ENCODE measurements at regions not wholly inside any gene's neighbourhood (a gene's known extent, or its start where the extent isn't known, plus 50 kb on each side); places are given as distances from the start of the nearest gene placed in this dataset.

DNA sequence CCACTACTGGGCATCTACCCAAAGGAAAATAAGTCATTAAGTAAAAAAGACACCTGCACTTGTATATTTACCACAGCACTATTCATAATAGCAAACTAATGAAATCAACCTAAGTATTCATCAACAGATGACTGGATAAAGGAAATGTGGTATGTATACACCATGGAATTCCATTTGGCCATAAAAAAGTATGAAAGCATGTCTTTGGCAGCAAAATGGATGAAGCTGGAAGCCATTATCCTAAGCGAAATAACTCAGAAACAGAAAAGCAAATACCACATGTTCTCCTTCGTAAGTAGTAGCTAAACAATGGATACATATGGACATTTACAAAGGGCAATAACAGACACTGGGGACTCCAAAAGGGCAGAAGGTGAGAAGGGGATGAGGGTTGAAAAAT lies 485.7 kb upstream of the BRINP3 start:
- TF ChIP-seq ZFP3 (CRISPR knock-in tag; IDR thresholded peaks at IDR 0.05), result no peak
- TF ChIP-seq, protein P1, sequence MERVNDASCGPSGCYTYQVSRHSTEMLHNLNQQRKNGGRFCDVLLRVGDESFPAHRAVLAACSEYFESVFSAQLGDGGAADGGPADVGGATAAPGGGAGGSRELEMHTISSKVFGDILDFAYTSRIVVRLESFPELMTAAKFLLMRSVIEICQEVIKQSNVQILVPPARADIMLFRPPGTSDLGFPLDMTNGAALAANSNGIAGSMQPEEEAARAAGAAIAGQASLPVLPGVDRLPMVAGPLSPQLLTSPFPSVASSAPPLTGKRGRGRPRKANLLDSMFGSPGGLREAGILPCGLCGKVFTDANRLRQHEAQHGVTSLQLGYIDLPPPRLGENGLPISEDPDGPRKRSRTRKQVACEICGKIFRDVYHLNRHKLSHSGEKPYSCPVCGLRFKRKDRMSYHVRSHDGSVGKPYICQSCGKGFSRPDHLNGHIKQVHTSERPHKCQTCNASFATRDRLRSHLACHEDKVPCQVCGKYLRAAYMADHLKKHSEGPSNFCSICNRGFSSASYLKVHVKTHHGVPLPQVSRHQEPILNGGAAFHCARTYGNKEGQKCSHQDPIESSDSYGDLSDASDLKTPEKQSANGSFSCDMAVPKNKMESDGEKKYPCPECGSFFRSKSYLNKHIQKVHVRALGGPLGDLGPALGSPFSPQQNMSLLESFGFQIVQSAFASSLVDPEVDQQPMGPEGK (CRISPR knock-in tag; IDR thresholded peaks at IDR 0.05; ENCODE audit: borderline replicate concordance), result no peak
- TF ChIP-seq PPARA (CRISPR knock-in tag; IDR thresholded peaks at IDR 0.05; ENCODE audit: borderline replicate concordance), result no peak
- TF ChIP-seq ZFP30 (CRISPR knock-in tag; IDR thresholded peaks at IDR 0.05), result no peak
- TF ChIP-seq TOX (CRISPR knock-in tag; IDR thresholded peaks at IDR 0.05; ENCODE audit: borderline replicate concordance), result no peak
- TF ChIP-seq ESRRG (CRISPR knock-in tag; IDR thresholded peaks at IDR 0.05), result no peak
- no peak for TF ChIP-seq TCF4 (CRISPR knock-in tag; IDR thresholded peaks at IDR 0.05; ENCODE audit: borderline replicate concordance)
- TF ChIP-seq ZC3H10 (CRISPR knock-in tag; IDR thresholded peaks at IDR 0.05), result no peak
- TF ChIP-seq ISL1 (CRISPR knock-in tag; IDR thresholded peaks at IDR 0.05), result no peak
- no peak for TF ChIP-seq BACH2 (CRISPR knock-in tag; IDR thresholded peaks at IDR 0.05; ENCODE audit: borderline replicate concordance)
- TF ChIP-seq ARNTL (CRISPR knock-in tag; IDR thresholded peaks at IDR 0.05; ENCODE audit: borderline replicate concordance, low read depth), result no peak
- TF ChIP-seq SNAI2 (CRISPR knock-in tag; IDR thresholded peaks at IDR 0.05), result no peak
- TF ChIP-seq, protein P2, sequence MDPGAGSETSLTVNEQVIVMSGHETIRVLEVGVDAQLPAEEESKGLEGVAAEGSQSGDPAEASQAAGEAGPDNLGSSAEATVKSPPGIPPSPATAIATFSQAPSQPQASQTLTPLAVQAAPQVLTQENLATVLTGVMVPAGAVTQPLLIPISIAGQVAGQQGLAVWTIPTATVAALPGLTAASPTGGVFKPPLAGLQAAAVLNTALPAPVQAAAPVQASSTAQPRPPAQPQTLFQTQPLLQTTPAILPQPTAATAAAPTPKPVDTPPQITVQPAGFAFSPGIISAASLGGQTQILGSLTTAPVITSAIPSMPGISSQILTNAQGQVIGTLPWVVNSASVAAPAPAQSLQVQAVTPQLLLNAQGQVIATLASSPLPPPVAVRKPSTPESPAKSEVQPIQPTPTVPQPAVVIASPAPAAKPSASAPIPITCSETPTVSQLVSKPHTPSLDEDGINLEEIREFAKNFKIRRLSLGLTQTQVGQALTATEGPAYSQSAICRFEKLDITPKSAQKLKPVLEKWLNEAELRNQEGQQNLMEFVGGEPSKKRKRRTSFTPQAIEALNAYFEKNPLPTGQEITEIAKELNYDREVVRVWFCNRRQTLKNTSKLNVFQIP (CRISPR knock-in tag; IDR thresholded peaks at IDR 0.05; ENCODE audit: borderline replicate concordance, low read depth), result no peak
- TF ChIP-seq, protein P3, sequence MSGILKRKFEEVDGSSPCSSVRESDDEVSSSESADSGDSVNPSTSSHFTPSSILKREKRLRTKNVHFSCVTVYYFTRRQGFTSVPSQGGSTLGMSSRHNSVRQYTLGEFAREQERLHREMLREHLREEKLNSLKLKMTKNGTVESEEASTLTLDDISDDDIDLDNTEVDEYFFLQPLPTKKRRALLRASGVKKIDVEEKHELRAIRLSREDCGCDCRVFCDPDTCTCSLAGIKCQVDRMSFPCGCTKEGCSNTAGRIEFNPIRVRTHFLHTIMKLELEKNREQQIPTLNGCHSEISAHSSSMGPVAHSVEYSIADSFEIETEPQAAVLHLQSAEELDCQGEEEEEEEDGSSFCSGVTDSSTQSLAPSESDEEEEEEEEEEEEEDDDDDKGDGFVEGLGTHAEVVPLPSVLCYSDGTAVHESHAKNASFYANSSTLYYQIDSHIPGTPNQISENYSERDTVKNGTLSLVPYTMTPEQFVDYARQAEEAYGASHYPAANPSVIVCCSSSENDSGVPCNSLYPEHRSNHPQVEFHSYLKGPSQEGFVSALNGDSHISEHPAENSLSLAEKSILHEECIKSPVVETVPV (CRISPR knock-in tag; IDR thresholded peaks at IDR 0.05), result no peak
- TF ChIP-seq, protein P4, sequence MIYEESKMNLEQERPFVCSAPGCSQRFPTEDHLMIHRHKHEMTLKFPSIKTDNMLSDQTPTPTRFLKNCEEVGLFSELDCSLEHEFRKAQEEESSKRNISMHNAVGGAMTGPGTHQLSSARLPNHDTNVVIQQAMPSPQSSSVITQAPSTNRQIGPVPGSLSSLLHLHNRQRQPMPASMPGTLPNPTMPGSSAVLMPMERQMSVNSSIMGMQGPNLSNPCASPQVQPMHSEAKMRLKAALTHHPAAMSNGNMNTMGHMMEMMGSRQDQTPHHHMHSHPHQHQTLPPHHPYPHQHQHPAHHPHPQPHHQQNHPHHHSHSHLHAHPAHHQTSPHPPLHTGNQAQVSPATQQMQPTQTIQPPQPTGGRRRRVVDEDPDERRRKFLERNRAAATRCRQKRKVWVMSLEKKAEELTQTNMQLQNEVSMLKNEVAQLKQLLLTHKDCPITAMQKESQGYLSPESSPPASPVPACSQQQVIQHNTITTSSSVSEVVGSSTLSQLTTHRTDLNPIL (CRISPR knock-in tag; IDR thresholded peaks at IDR 0.05; ENCODE audit: low read depth), result no peak
- no peak for TF ChIP-seq ZNF8 (CRISPR knock-in tag; IDR thresholded peaks at IDR 0.05)
- no peak for ATAC-seq

DNA sequence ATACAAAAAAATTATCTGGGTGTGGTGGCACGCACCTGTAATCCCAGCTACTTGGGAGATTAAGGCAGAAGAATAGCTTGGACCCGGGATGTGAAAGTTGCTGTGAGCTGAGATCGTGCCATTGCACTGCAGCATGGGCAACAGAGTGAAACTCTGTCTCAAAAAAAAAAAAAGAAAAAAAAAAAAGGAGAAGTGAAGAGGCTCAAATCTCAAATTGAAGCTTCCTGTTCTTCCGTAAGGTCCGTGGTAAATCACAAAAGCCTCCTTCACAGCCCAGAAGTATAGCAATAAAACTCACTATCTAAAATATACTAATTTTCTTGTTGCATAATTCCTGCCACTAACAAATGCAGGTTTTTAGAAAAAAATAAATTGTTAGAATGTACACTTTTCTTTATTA lies 498.2 kb upstream of the BRINP3 start:
- TF ChIP-seq CSDC2 (CRISPR knock-in tag; IDR thresholded peaks at IDR 0.05), result no peak
- no peak for TF ChIP-seq ZFP3 (CRISPR knock-in tag; IDR thresholded peaks at IDR 0.05)
- no peak for TF ChIP-seq ZNF70 (CRISPR knock-in tag; IDR thresholded peaks at IDR 0.05)
- no peak for TF ChIP-seq OSR1 (CRISPR knock-in tag; IDR thresholded peaks at IDR 0.05)
- TF ChIP-seq RARB (CRISPR knock-in tag; IDR thresholded peaks at IDR 0.05), result no peak
- TF ChIP-seq, protein P5, sequence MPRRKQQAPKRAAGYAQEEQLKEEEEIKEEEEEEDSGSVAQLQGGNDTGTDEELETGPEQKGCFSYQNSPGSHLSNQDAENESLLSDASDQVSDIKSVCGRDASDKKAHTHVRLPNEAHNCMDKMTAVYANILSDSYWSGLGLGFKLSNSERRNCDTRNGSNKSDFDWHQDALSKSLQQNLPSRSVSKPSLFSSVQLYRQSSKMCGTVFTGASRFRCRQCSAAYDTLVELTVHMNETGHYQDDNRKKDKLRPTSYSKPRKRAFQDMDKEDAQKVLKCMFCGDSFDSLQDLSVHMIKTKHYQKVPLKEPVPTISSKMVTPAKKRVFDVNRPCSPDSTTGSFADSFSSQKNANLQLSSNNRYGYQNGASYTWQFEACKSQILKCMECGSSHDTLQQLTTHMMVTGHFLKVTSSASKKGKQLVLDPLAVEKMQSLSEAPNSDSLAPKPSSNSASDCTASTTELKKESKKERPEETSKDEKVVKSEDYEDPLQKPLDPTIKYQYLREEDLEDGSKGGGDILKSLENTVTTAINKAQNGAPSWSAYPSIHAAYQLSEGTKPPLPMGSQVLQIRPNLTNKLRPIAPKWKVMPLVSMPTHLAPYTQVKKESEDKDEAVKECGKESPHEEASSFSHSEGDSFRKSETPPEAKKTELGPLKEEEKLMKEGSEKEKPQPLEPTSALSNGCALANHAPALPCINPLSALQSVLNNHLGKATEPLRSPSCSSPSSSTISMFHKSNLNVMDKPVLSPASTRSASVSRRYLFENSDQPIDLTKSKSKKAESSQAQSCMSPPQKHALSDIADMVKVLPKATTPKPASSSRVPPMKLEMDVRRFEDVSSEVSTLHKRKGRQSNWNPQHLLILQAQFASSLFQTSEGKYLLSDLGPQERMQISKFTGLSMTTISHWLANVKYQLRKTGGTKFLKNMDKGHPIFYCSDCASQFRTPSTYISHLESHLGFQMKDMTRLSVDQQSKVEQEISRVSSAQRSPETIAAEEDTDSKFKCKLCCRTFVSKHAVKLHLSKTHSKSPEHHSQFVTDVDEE (CRISPR knock-in tag; IDR thresholded peaks at IDR 0.05), result no peak
- no peak for TF ChIP-seq ZNF565 (CRISPR knock-in tag; conservative IDR thresholded peaks at IDR 0.05; ENCODE audit: low read depth)
- TF ChIP-seq TCF4 (CRISPR knock-in tag; IDR thresholded peaks at IDR 0.05; ENCODE audit: borderline replicate concordance), result no peak
- no peak for TF ChIP-seq GLIS3 (CRISPR knock-in tag; IDR thresholded peaks at IDR 0.05)
- no peak for TF ChIP-seq TOX (CRISPR knock-in tag; IDR thresholded peaks at IDR 0.05; ENCODE audit: borderline replicate concordance)
- TF ChIP-seq, protein P3 (CRISPR knock-in tag; IDR thresholded peaks at IDR 0.05), result no peak
- no peak for TF ChIP-seq ESRRG (CRISPR knock-in tag; IDR thresholded peaks at IDR 0.05)
- ATAC-seq, result no peak

Data from SK-N-SH treated with all-trans-retinoic acid at 6 μM for 48 hours (cell line).